ENCODE measurements at regions not wholly inside any gene's neighbourhood (a gene's known extent, or its start where the extent isn't known, plus 50 kb on each side); places are given as distances from the start of the nearest gene placed in this dataset.

DNA sequence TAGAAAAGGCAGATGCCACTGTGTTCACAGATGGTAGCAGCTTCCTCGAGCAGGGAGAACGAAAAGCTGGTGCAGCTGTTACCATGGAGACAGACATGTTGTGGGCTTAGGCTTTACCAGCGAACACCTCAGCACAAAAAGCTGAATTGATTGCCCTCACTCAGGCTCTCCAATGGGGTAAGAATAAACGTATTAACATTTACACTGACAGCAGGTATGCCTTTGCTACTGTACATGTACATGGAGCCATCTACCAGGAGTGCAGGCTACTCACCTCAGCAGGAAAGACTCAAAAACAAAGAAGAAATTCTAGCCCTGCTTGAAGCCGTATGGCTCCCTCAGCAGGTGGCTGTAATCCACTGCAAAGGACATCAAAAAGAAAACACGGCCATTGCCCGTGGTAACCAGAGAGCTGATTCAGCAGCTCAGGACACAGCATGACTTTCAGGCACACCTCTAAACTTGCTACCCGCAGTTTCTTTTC, 197.7 kb downstream of the ZNF737 start:
- intact Hi-C loops (cut with micrococcal nuclease), result no loop called here
- 30% methylated on average over 7 of the region's 8 CpGs for WGBS (ENCODE audit: insufficient coverage)
- Histone ChIP-seq H2AFZ (ENCODE audit: insufficient read depth, low read depth, low read length, poor library complexity, severe bottlenecking) (no peak overlapping the region), H3K9ac (ENCODE audit: insufficient read depth, low read length, poor library complexity, severe bottlenecking) (no peak overlapping the region), H4K20me1 (ENCODE audit: insufficient read depth, low read length) (no peaks in the 10 kb centered on the region), H3K79me2 (ENCODE audit: insufficient read depth, low read length) (no peaks in the 10 kb centered on the region), H3K9me3 (replicated peaks in 1 of 2; ENCODE audit: control insufficient read depth in 1 of 2, insufficient read depth in 1 of 2, low read length in 2 of 2) (peaks cover 80 to 96% of the 10 kb centered on the region in 2 donors), H3K4me1 (ENCODE audit: control insufficient read depth in 1 of 2, insufficient read depth in 2 of 2, low read length in 2 of 2) (no peaks in the 10 kb centered on the region), H3K4me3 (replicated peaks in 1 of 3; ENCODE audit: low read depth in 2 of 3, low read length in 3 of 3) (no peak overlapping the region), H3K4me2 (replicated peaks; ENCODE audit: extremely low read depth, low read length, poor library complexity, severe bottlenecking) (no peak overlapping the region), H3K36me3 (replicated peaks in 1 of 2; ENCODE audit: control insufficient read depth in 1 of 2, insufficient read depth in 2 of 2, low read length in 2 of 2) (no peaks in the 10 kb centered on the region), H3K27ac (ENCODE audit: low read depth in 1 of 2, low read length in 2 of 2) (no peak overlapping the region), H3K27me3 (ENCODE audit: control insufficient read depth in 2 of 2, insufficient read depth in 2 of 2, low read length in 2 of 2) (no peaks in the 10 kb centered on the region)
- TF ChIP-seq, protein P1, sequence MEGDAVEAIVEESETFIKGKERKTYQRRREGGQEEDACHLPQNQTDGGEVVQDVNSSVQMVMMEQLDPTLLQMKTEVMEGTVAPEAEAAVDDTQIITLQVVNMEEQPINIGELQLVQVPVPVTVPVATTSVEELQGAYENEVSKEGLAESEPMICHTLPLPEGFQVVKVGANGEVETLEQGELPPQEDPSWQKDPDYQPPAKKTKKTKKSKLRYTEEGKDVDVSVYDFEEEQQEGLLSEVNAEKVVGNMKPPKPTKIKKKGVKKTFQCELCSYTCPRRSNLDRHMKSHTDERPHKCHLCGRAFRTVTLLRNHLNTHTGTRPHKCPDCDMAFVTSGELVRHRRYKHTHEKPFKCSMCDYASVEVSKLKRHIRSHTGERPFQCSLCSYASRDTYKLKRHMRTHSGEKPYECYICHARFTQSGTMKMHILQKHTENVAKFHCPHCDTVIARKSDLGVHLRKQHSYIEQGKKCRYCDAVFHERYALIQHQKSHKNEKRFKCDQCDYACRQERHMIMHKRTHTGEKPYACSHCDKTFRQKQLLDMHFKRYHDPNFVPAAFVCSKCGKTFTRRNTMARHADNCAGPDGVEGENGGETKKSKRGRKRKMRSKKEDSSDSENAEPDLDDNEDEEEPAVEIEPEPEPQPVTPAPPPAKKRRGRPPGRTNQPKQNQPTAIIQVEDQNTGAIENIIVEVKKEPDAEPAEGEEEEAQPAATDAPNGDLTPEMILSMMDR (IDR thresholded peaks at IDR 0.05), result no peak
- Mint-ChIP-seq H3K4me1 (no peaks in the 10 kb centered on the region), H3K27ac (no peak overlapping the region), H3K36me3 (no peaks in the 10 kb centered on the region), H3K9me3 (peaks cover 34 to 85% (median 74%) of the 10 kb centered on the region in 7 donors), H3K4me3 (no peak overlapping the region), H3K27me3 (ENCODE audit: low read depth in 3 of 3) (no peaks in the 10 kb centered on the region)
- DNase-seq, result no peak

GRCh38 chr19:20365146-20365545, 198.1 kb downstream of the ZNF486 start:
- Histone ChIP-seq H3K9ac (ENCODE audit: insufficient read depth, low read length, poor library complexity, severe bottlenecking) (no peak overlapping the region), H3K79me2 (ENCODE audit: insufficient read depth, low read length) (no peaks in the 10 kb centered on the region), H2AFZ (ENCODE audit: insufficient read depth, low read depth, low read length, poor library complexity, severe bottlenecking) (no peak overlapping the region), H3K4me3 (replicated peaks in 1 of 3; ENCODE audit: low read depth in 2 of 3, low read length in 3 of 3) (no peak overlapping the region), H4K20me1 (ENCODE audit: insufficient read depth, low read length) (no peaks in the 10 kb centered on the region), H3K36me3 (replicated peaks in 1 of 2; ENCODE audit: control insufficient read depth in 1 of 2, insufficient read depth in 2 of 2, low read length in 2 of 2) (no peaks in the 10 kb centered on the region), H3K4me1 (ENCODE audit: control insufficient read depth in 1 of 2, insufficient read depth in 2 of 2, low read length in 2 of 2) (no peaks in the 10 kb centered on the region), H3K27me3 (ENCODE audit: control insufficient read depth in 2 of 2, insufficient read depth in 2 of 2, low read length in 2 of 2) (no peaks in the 10 kb centered on the region), H3K9me3 (replicated peaks in 1 of 2; ENCODE audit: control insufficient read depth in 1 of 2, insufficient read depth in 1 of 2, low read length in 2 of 2) (peaks cover 82 to 99% of the 10 kb centered on the region in 2 donors), H3K4me2 (replicated peaks; ENCODE audit: extremely low read depth, low read length, poor library complexity, severe bottlenecking) (no peak overlapping the region), H3K27ac (ENCODE audit: low read depth in 1 of 2, low read length in 2 of 2) (no peak overlapping the region)
- H3K36me3 Mint-ChIP-seq, result no peaks in the 10 kb centered on the region
- TF ChIP-seq, protein P1 (IDR thresholded peaks at IDR 0.05), result no peak
- peaks cover 0 to 1% (median 0%) of the 10 kb centered on the region in 3 donors for H3K27me3 Mint-ChIP-seq (ENCODE audit: low read depth in 3 of 3)
- no peak for DNase-seq
- no peak overlapping the region for H3K4me3 Mint-ChIP-seq
- intact Hi-C loops (cut with micrococcal nuclease), result no loop called here
- H3K27ac Mint-ChIP-seq, result no peak overlapping the region
- H3K9me3 Mint-ChIP-seq, result peaks cover 41 to 84% (median 77%) of the 10 kb centered on the region in 7 donors
- no peaks in the 10 kb centered on the region for H3K4me1 Mint-ChIP-seq
- 62% methylated on average over 5 of the region's 6 CpGs for WGBS (ENCODE audit: insufficient coverage)

All from CD14-positive monocyte (primary cell).